HEK293 (cell line): ENCODE measurements at regions not wholly inside any gene's neighbourhood (a gene's known extent, or its start where the extent isn't known, plus 50 kb on each side); places are given as distances from the start of the nearest gene placed in this dataset.

Experiments used
- GLI2 ChIP-seq: fragments of 450-650 bp; formaldehyde crosslinking; IDR thresholded peaks from 2 replicates; pipeline ENCODE4; 2017; ENCODE audit warnings: missing biosample characterization, missing genetic modification characterization, low read depth, borderline replicate concordance
- KLF8 ChIP-seq: fragments of 450-650 bp; formaldehyde crosslinking; IDR thresholded peaks from 2 replicates; pipeline ENCODE4 v1.5.1; 2016; ENCODE audit warnings: missing biosample characterization, missing genetic modification characterization
- MEIS1 ChIP-seq: sonication (generic); formaldehyde crosslinking; IDR thresholded peaks from 2 replicates; pipeline ENCODE4 v1.8.1; 2022; ENCODE audit warnings: missing genetic modification reagents, mild to moderate bottlenecking, borderline replicate concordance
- RBAK ChIP-seq: fragments of 450-650 bp; formaldehyde crosslinking; IDR thresholded peaks from 2 replicates; pipeline ENCODE4 v1.5.1; 2016; ENCODE audit warnings: missing biosample characterization, missing genetic modification characterization
- SP2 ChIP-seq: fragments of 450-650 bp; formaldehyde crosslinking; IDR thresholded peaks from 2 replicates; pipeline ENCODE4 v1.5.1; 2016; ENCODE audit warnings: missing biosample characterization, missing genetic modification characterization
- ZFP37 ChIP-seq: fragments of 450-650 bp; formaldehyde crosslinking; IDR thresholded peaks from 2 replicates; pipeline ENCODE4 v1.5.1; 2016; ENCODE audit warnings: missing biosample characterization, missing genetic modification characterization
- ZFP41 ChIP-seq: fragments of 450-650 bp; formaldehyde crosslinking; IDR thresholded peaks from 2 replicates; pipeline ENCODE4 v1.5.1; 2016; ENCODE audit warnings: missing biosample characterization, missing genetic modification characterization, borderline replicate concordance
- ZNF155 ChIP-seq: fragments of 450-650 bp; formaldehyde crosslinking; IDR thresholded peaks from 2 replicates; pipeline ENCODE4 v1.5.1; 2016; ENCODE audit warnings: missing biosample characterization, missing genetic modification characterization
- ZNF311 ChIP-seq: fragments of 450-650 bp; formaldehyde crosslinking; IDR thresholded peaks from 2 replicates; pipeline ENCODE4 v1.5.1; 2017; ENCODE audit warnings: missing biosample characterization, missing genetic modification characterization, borderline replicate concordance
- ZNF335 ChIP-seq: fragments of 450-650 bp; formaldehyde crosslinking; conservative IDR thresholded peaks from 2 replicates; pipeline ENCODE4 v1.5.1; 2016; ENCODE audit warnings: missing biosample characterization, missing genetic modification characterization
- ZNF341 ChIP-seq: fragments of 450-650 bp; formaldehyde crosslinking; IDR thresholded peaks from 2 replicates; pipeline ENCODE4; 2016; ENCODE audit warnings: low read depth, missing biosample characterization, missing genetic modification characterization
- ZNF366 ChIP-seq: fragments of 450-650 bp; formaldehyde crosslinking; conservative IDR thresholded peaks from 2 replicates; pipeline ENCODE4 v1.5.1; 2016; ENCODE audit warnings: missing biosample characterization, missing genetic modification characterization
- ZNF398 ChIP-seq: fragments of 450-650 bp; formaldehyde crosslinking; IDR thresholded peaks from 2 replicates; pipeline ENCODE4 v1.5.1; 2017; ENCODE audit warnings: missing biosample characterization, missing genetic modification characterization
- ZNF416 ChIP-seq: fragments of 450-650 bp; formaldehyde crosslinking; IDR thresholded peaks from 2 replicates; pipeline ENCODE4 v1.5.1; 2016; ENCODE audit warnings: missing biosample characterization, missing genetic modification characterization
- ZNF426 ChIP-seq: fragments of 450-650 bp; formaldehyde crosslinking; IDR thresholded peaks from 2 replicates; pipeline ENCODE4 v1.5.1; 2017; ENCODE audit warnings: missing biosample characterization, missing genetic modification characterization, mild to moderate bottlenecking, inconsistent platforms, moderate library complexity
- ZNF433 ChIP-seq: fragments of 450-650 bp; formaldehyde crosslinking; IDR thresholded peaks from 2 replicates; pipeline ENCODE4 v1.5.1; 2016; ENCODE audit warnings: missing biosample characterization, missing genetic modification characterization, low read depth
- ZNF501 ChIP-seq: fragments of 450-650 bp; formaldehyde crosslinking; IDR thresholded peaks from 2 replicates; pipeline ENCODE4 v1.5.1; 2016; ENCODE audit warnings: missing biosample characterization, missing genetic modification characterization
- ZNF530 ChIP-seq: fragments of 450-650 bp; formaldehyde crosslinking; IDR thresholded peaks from 2 replicates; pipeline ENCODE4 v1.5.1; 2016; ENCODE audit warnings: low read depth, missing biosample characterization, missing genetic modification characterization
- ZNF561 ChIP-seq: fragments of 450-650 bp; IDR thresholded peaks from 2 replicates; pipeline ENCODE4 v1.5.1; 2018; ENCODE audit warnings: missing biosample characterization, missing genetic modification characterization, borderline replicate concordance
- ZNF585B ChIP-seq: fragments of 450-650 bp; formaldehyde crosslinking; IDR thresholded peaks from 2 replicates; pipeline ENCODE4 v1.5.1; 2016; ENCODE audit warnings: missing biosample characterization, missing genetic modification characterization
- ZNF596 ChIP-seq: fragments of 450-650 bp; IDR thresholded peaks from 2 replicates; pipeline ENCODE4 v1.5.0; 2018; ENCODE audit warnings: missing biosample characterization, mild to moderate bottlenecking, missing genetic modification characterization, moderate library complexity
- ZNF654 ChIP-seq: fragments of 450-650 bp; formaldehyde crosslinking; IDR thresholded peaks from 2 replicates; pipeline ENCODE4 v1.5.1; 2016; ENCODE audit warnings: low read depth, missing biosample characterization, missing genetic modification characterization
- ZNF660 ChIP-seq: fragments of 450-650 bp; IDR thresholded peaks from 2 replicates; pipeline ENCODE4 v1.5.1; 2018; ENCODE audit warnings: missing biosample characterization, mild to moderate bottlenecking, missing genetic modification characterization
- ZNF704 ChIP-seq: fragments of 450-650 bp; formaldehyde crosslinking; IDR thresholded peaks from 2 replicates; pipeline ENCODE4 v1.5.1; 2016; ENCODE audit warnings: missing biosample characterization, missing genetic modification characterization
- ZNF843 ChIP-seq: fragments of 450-650 bp; formaldehyde crosslinking; IDR thresholded peaks from 2 replicates; pipeline ENCODE4 v1.5.1; 2016; ENCODE audit warnings: missing biosample characterization, missing genetic modification characterization
- ZSCAN23 ChIP-seq: fragments of 450-650 bp; formaldehyde crosslinking; IDR thresholded peaks from 2 replicates; pipeline ENCODE4 v1.5.1; 2016; ENCODE audit warnings: missing biosample characterization, missing genetic modification characterization
- TF ChIP-seq, protein P1 (sequence below): fragments of 450-650 bp; formaldehyde crosslinking; IDR thresholded peaks from 2 replicates; pipeline ENCODE4 v1.5.1; 2017; ENCODE audit warnings: missing biosample characterization, missing genetic modification characterization
- TF ChIP-seq, protein P2 (sequence below): fragments of 450-650 bp; formaldehyde crosslinking; IDR thresholded peaks from 2 replicates; pipeline ENCODE4 v1.5.1; 2016; ENCODE audit warnings: missing biosample characterization, missing genetic modification characterization
- TF ChIP-seq, protein P3 (sequence below): fragments of 450-650 bp; formaldehyde crosslinking; IDR thresholded peaks from 2 replicates; pipeline ENCODE4 v1.5.1; 2017; ENCODE audit warnings: missing biosample characterization, missing genetic modification characterization
- TF ChIP-seq, protein P4 (sequence below): fragments of 450-650 bp; formaldehyde crosslinking; IDR thresholded peaks from 2 replicates; pipeline ENCODE4; 2016; ENCODE audit warnings: missing biosample characterization, missing genetic modification characterization

- no peak for TF ChIP-seq SP2 (tag by site-specific recombination)
- TF ChIP-seq ZNF654 (tag by site-specific recombination) = peak; percentile 89
- TF ChIP-seq, protein P1, sequence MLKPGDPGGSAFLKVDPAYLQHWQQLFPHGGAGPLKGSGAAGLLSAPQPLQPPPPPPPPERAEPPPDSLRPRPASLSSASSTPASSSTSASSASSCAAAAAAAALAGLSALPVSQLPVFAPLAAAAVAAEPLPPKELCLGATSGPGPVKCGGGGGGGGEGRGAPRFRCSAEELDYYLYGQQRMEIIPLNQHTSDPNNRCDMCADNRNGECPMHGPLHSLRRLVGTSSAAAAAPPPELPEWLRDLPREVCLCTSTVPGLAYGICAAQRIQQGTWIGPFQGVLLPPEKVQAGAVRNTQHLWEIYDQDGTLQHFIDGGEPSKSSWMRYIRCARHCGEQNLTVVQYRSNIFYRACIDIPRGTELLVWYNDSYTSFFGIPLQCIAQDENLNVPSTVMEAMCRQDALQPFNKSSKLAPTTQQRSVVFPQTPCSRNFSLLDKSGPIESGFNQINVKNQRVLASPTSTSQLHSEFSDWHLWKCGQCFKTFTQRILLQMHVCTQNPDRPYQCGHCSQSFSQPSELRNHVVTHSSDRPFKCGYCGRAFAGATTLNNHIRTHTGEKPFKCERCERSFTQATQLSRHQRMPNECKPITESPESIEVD = no peak
- TF ChIP-seq ZNF416 = no peak
- no peak for TF ChIP-seq ZNF398 (tag by site-specific recombination)
- TF ChIP-seq ZNF335 (tag by site-specific recombination) = no peak
- TF ChIP-seq ZNF660 (tag by site-specific recombination) = peak; percentile 54; the same call in 1 of the 2 replicates
- TF ChIP-seq ZNF530 (tag by site-specific recombination) = no peak
- TF ChIP-seq ZNF155 = no peak
- TF ChIP-seq ZFP37 (tag by site-specific recombination) = no peak
- TF ChIP-seq, protein P2, sequence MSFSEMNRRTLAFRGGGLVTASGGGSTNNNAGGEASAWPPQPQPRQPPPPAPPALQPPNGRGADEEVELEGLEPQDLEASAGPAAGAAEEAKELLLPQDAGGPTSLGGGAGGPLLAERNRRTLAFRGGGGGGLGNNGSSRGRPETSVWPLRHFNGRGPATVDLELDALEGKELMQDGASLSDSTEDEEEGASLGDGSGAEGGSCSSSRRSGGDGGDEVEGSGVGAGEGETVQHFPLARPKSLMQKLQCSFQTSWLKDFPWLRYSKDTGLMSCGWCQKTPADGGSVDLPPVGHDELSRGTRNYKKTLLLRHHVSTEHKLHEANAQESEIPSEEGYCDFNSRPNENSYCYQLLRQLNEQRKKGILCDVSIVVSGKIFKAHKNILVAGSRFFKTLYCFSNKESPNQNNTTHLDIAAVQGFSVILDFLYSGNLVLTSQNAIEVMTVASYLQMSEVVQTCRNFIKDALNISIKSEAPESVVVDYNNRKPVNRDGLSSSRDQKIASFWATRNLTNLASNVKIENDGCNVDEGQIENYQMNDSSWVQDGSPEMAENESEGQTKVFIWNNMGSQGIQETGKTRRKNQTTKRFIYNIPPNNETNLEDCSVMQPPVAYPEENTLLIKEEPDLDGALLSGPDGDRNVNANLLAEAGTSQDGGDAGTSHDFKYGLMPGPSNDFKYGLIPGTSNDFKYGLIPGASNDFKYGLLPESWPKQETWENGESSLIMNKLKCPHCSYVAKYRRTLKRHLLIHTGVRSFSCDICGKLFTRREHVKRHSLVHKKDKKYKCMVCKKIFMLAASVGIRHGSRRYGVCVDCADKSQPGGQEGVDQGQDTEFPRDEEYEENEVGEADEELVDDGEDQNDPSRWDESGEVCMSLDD (tag by site-specific recombination) = no peak
- no peak for TF ChIP-seq ZNF561 (tag by site-specific recombination)
- TF ChIP-seq ZNF433 (tag by site-specific recombination) = no peak
- TF ChIP-seq ZNF501 (tag by site-specific recombination) = no peak
- TF ChIP-seq GLI2 = no peak
- no peak for TF ChIP-seq RBAK (tag by site-specific recombination)
- no peak for TF ChIP-seq ZNF843 (tag by site-specific recombination)
- no peak for TF ChIP-seq ZNF426 (tag by site-specific recombination)
- TF ChIP-seq ZNF704 (tag by site-specific recombination) = no peak
- TF ChIP-seq ZNF585B = no peak
- TF ChIP-seq MEIS1 (CRISPR knock-in tag) = no peak
- TF ChIP-seq ZNF341 (tag by site-specific recombination) = no peak
- no peak for TF ChIP-seq ZSCAN23 (tag by site-specific recombination)
- no peak for TF ChIP-seq ZNF596
- peak; percentile 74; the same call in 1 of the 2 replicates for TF ChIP-seq KLF8 (tag by site-specific recombination)
- no peak for TF ChIP-seq ZFP41 (tag by site-specific recombination)
- no peak for TF ChIP-seq ZNF366
- TF ChIP-seq ZNF311 = no peak
- TF ChIP-seq, protein P3, sequence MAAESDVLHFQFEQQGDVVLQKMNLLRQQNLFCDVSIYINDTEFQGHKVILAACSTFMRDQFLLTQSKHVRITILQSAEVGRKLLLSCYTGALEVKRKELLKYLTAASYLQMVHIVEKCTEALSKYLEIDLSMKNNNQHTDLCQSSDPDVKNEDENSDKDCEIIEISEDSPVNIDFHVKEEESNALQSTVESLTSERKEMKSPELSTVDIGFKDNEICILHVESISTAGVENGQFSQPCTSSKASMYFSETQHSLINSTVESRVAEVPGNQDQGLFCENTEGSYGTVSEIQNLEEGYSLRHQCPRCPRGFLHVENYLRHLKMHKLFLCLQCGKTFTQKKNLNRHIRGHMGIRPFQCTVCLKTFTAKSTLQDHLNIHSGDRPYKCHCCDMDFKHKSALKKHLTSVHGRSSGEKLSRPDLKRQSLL (tag by site-specific recombination) = no peak
- TF ChIP-seq, protein P4, sequence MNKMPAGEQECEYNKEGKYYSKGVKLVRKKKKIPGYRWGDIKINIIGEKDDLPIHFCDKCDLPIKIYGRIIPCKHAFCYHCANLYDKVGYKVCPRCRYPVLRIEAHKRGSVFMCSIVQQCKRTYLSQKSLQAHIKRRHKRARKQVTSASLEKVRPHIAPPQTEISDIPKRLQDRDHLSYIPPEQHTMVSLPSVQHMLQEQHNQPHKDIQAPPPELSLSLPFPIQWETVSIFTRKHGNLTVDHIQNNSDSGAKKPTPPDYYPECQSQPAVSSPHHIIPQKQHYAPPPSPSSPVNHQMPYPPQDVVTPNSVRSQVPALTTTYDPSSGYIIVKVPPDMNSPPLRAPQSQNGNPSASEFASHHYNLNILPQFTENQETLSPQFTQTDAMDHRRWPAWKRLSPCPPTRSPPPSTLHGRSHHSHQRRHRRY (tag by site-specific recombination) = no peak
These were observed 64.0 kb downstream of the CARTPT start (continued) for GRCh38 chr5:71782771-71783770.
